HCT116 (cell line): ENCODE measurements at regions not wholly inside any gene's neighbourhood (a gene's known extent, or its start where the extent isn't known, plus 50 kb on each side); places are given as distances from the start of the nearest gene placed in this dataset.

Source experiments
- ATAC-seq: fragments of 200-7000 bp; cut with Tn5 transposase; 2 replicates; pipeline ENCODE4 v1.9.1; 2020; ENCODE audit warnings: mild to moderate bottlenecking, moderate library complexity
- BruUV-seq: library from RNA; stranded (reverse); fragments of 400-500 nt; replicated peaks from 2 replicates; lab custom pipeline; 2021; lab: Mats Ljungman, UMichigan
- CTCF ChIA-PET: fragments of 300-600 bp; sonication (Branson Sonifier 250); formaldehyde crosslinking; loops from one replicate; lab custom pipeline; 2021; ENCODE audit warnings: antibody characterized with exemption; lab: Charles Lee
- POLR2A ChIA-PET: fragments of 300-600, 350-600 bp; sonication (Branson Sonifier 250); formaldehyde crosslinking; loops from one replicate; lab custom pipeline; 2021; ENCODE audit warnings: antibody characterized with exemption; lab: Charles Lee
- RAD21 ChIA-PET, 2 experiments: fragments of 300-600 bp; sonication (Branson Sonifier 250); formaldehyde crosslinking; loops; one replicate each; lab custom pipeline; 2023; ENCODE audit warnings: low total read pairs in 2 of 2; ENCODE audit not compliant: uncharacterized antibody in 2 of 2, unreplicated experiment in 2 of 2, low non-redundant PET in 1 of 2; lab: Charles Lee
- DNase-seq: peaks from one replicate; pipeline ENCODE4 v3.0.0-alpha.2; 2010; ENCODE audit warnings: low read depth, low spot score
- H2AFZ ChIP-seq: fragments of 200-600 bp; shearing (Covaris generic), sonication (generic); 2 replicates; pipeline ENCODE4 v1.6.1; 2017; ENCODE audit warnings: low read depth, mixed run types, mixed read lengths, antibody characterized with exemption, low read length; ENCODE audit not compliant: poor library complexity, severe bottlenecking
- H3K27ac ChIP-seq: 2 replicates; pipeline ENCODE4 v1.5.1; 2012; ENCODE audit warnings: low read depth, low read length
- H3K27me3 ChIP-seq: fragments of 200-600 bp; sonication (generic); 2 replicates; pipeline ENCODE4 v1.6.1; 2016; ENCODE audit warnings: mixed run types, low read length, mixed read lengths; ENCODE audit not compliant: insufficient read depth
- H3K36me3 ChIP-seq, 2 experiments: fragments of 200-500 bp in 1 of 2; fragments of 200-600 bp in 1 of 2; sonication (Bioruptor generic) in 1 of 2; sonication (generic) in 1 of 2; 2 replicates each; pipeline versions ENCODE4 v1.5.1 to v1.6.1; 2014 to 2016; ENCODE audit warnings: low read length in 2 of 2, inconsistent platforms in 1 of 2, mixed read lengths in 1 of 2, mixed run types in 1 of 2; ENCODE audit not compliant: insufficient read depth in 2 of 2, control insufficient read depth in 1 of 2
- H3K4me1 ChIP-seq, 2 experiments: fragments of 200-600 bp in 1 of 2; sonication (generic) in 1 of 2; 2 replicates each; pipeline versions ENCODE4 v1.5.1 to v1.6.1; 2012 to 2017; ENCODE audit warnings: low read length in 2 of 2, inconsistent platforms in 1 of 2, mild to moderate bottlenecking in 1 of 2, mixed read lengths in 1 of 2, mixed run types in 1 of 2, moderate library complexity in 1 of 2; ENCODE audit not compliant: insufficient read depth in 2 of 2, control insufficient read depth in 1 of 2
- H3K4me2 ChIP-seq: fragments of 200-600 bp; sonication (generic); 2 replicates; pipeline ENCODE4 v1.6.1; 2017; ENCODE audit warnings: mixed run types, low read length, mixed read lengths
- H3K4me3 ChIP-seq, 2 experiments: fragments of 200-600 bp in 1 of 2; sonication (generic) in 1 of 2; replicated peaks in 1 of 2; 2 replicates each; pipeline ENCODE4 v1.5.1; 2011 to 2016; ENCODE audit warnings: low read length in 2 of 2, control low read depth in 1 of 2, low read depth in 1 of 2, mild to moderate bottlenecking in 1 of 2, mixed read lengths in 1 of 2, mixed run types in 1 of 2
- H3K79me2 ChIP-seq: fragments of 200-600 bp; sonication (generic); 2 replicates; pipeline ENCODE4 v1.6.1; 2017; ENCODE audit warnings: mild to moderate bottlenecking, mixed run types, low read length, moderate library complexity, mixed read lengths; ENCODE audit not compliant: insufficient read depth
- H3K9ac ChIP-seq: fragments of 200-600 bp; sonication (generic); 2 replicates; pipeline ENCODE4 v1.6.1; 2016; ENCODE audit warnings: low read length, mixed read lengths
- H3K9me2 ChIP-seq: fragments of 200-600 bp; sonication (generic), shearing (Covaris generic); 2 replicates; pipeline ENCODE4 v1.6.1; 2017; ENCODE audit warnings: mixed run types, mild to moderate bottlenecking, moderate library complexity; ENCODE audit not compliant: insufficient read depth
- H3K9me3 ChIP-seq, 2 experiments: fragments of 200-500 bp in 1 of 2; fragments of 200-600 bp in 1 of 2; sonication (Bioruptor generic) in 1 of 2; sonication (generic) in 1 of 2; 2 replicates each; pipeline ENCODE4 v1.6.1; 2014 to 2017; ENCODE audit warnings: low read length in 2 of 2, mixed read lengths in 2 of 2, inconsistent platforms in 1 of 2, low read depth in 1 of 2, mild to moderate bottlenecking in 1 of 2, mixed run types in 1 of 2, moderate library complexity in 1 of 2; ENCODE audit not compliant: control insufficient read depth in 1 of 2, insufficient read depth in 1 of 2
- H4K20me1 ChIP-seq: fragments of 200-600 bp; sonication (generic), shearing (Covaris generic); 2 replicates; pipeline ENCODE4 v1.6.1; 2017; ENCODE audit warnings: mixed run types, mild to moderate bottlenecking, moderate library complexity; ENCODE audit not compliant: insufficient read depth
- CEBPB ChIP-seq: IDR thresholded peaks from 2 replicates; pipeline ENCODE4 v1.6.1; 2012; ENCODE audit warnings: low read depth
- EZH2 ChIP-seq: fragments of 200-600 bp; sonication (generic); IDR thresholded peaks from 2 replicates; pipeline ENCODE4 v1.6.1; 2017; ENCODE audit warnings: antibody characterized with exemption, mixed run types
- EZH2phosphoT487 ChIP-seq: fragments of 200-600 bp; IDR thresholded peaks from 2 replicates; pipeline ENCODE4 v1.6.1; 2018; ENCODE audit warnings: antibody characterized with exemption, borderline replicate concordance
- FOSL1 ChIP-seq: IDR thresholded peaks from 2 replicates; pipeline ENCODE4 v1.6.1; 2012; ENCODE audit warnings: low read depth
- JUND ChIP-seq: IDR thresholded peaks from 2 replicates; pipeline ENCODE4 v1.6.1; 2012
- POLR2A ChIP-seq: IDR thresholded peaks from 2 replicates; pipeline ENCODE4 v1.7.0; 2011; ENCODE audit warnings: borderline replicate concordance; ENCODE audit not compliant: insufficient read depth, insufficient read length; ENCODE audit errors: extremely low read depth
- POLR2AphosphoS5 ChIP-seq: IDR thresholded peaks from 2 replicates; pipeline ENCODE4 v1.6.1; 2011; ENCODE audit warnings: mild to moderate bottlenecking, low read depth, low read length, moderate library complexity
- RAD21 ChIP-seq: IDR thresholded peaks from 2 replicates; pipeline ENCODE4 v1.6.1; 2012; ENCODE audit warnings: low read depth, mild to moderate bottlenecking
- SP1 ChIP-seq: IDR thresholded peaks from 2 replicates; pipeline ENCODE4 v1.6.1; 2012; ENCODE audit warnings: low read depth
- ZNF274 ChIP-seq: fragments of 200-500 bp; sonication (Bioruptor generic); IDR thresholded peaks from 2 replicates; pipeline ENCODE4 v1.6.1; 2014; ENCODE audit warnings: mild to moderate bottlenecking, low read depth, low read length, inconsistent platforms
- intact Hi-C: fragments of 100-400 bp; cut with micrococcal nuclease; formaldehyde crosslinking; loops from 2 replicates; pipeline ENCODE4 v1.10.0; 2022
- TF ChIP-seq, protein P1 (sequence below), 3 experiments: fragments of 200-600 bp in 1 of 3; sonication (generic) in 1 of 3; IDR thresholded peaks in 2 of 3; conservative IDR thresholded peaks in 1 of 3; 2 replicates each; pipeline ENCODE4 v1.5.1; 2012 to 2017; ENCODE audit warnings: low read depth in 2 of 3, low read length in 2 of 3, antibody characterized with exemption in 1 of 3, borderline replicate concordance in 1 of 3, control low read depth in 1 of 3, mild to moderate bottlenecking in 1 of 3, mixed read lengths in 1 of 3, mixed run types in 1 of 3, moderate library complexity in 1 of 3; ENCODE audit not compliant: insufficient read depth in 1 of 3

DNA sequence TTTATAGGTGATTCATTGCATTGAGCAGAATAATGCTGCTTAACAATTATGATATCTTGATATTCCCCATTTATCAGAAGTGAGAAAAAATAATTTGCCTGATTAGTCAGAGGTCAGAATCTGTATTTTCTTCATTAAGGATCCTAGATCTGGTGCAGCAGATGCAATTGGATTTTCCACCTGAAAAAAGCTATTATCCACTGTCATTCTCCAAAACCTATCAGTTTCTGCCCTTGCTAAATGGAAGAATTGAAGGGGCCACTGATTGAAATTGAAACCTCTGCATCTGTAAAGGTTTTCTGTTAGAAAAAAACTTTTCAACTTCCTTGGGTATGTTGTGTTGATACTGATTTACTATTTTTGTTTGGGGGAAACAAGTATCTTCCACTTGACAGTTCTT is 636.0 kb upstream of the NDST4 start:
- no peak for ATAC-seq

DNA sequence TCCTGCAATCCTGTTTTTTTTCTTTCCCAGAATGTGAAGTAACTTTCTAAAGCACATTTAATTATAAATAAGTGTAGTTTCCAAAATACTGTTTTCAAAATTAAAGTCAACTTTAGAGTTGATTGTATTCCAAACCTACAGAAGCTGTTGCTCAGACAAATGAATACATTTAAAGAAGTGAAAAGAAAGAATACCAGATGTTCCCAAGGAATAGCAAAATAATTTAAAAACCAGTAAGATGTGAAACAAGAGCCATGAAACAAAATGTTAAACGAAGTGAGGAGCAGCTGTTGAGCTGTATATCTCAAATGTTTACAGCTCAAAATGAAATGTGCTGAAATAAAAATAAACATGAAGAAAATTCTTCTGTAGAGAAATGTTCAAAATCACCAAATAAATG is 627.4 kb upstream of the NDST4 start:
- no TSS peak for BruUV-seq
- CTCF ChIA-PET = no interaction called here

More for the DNA sequence above, 636.0 kb upstream of the NDST4 start:
- TF ChIP-seq FOSL1 = no peak
- Histone ChIP-seq H3K27me3 (no peaks in the 10 kb centered on the region), H3K9me2 (no peaks in the 10 kb centered on the region), H3K36me3 (no peaks in the 10 kb centered on the region), H3K4me2 (no peak overlapping the region), H2AFZ (no peak overlapping the region), H3K79me2 (no peaks in the 10 kb centered on the region), H3K4me3 (no peak overlapping the region), H4K20me1 (no peaks in the 10 kb centered on the region), H3K9ac (no peak overlapping the region), H3K4me1 (no peaks in the 10 kb centered on the region), H3K27ac (no peak overlapping the region), H3K9me3 (no peaks in the 10 kb centered on the region)
- ChIA-PET RAD21 (no interaction called here), CTCF (no interaction called here), POLR2A (no interaction called here)
- BruUV-seq = no TSS peak
- DNase-seq = no peak
- intact Hi-C loops = no loop called here

More for the DNA sequence above, 627.4 kb upstream of the NDST4 start:
- H4K20me1 ChIP-seq = no peaks in the 10 kb centered on the region
- no peak overlapping the region for H3K4me2 ChIP-seq
- H3K27ac ChIP-seq = no peak overlapping the region
- no peak overlapping the region for H3K9ac ChIP-seq
- no peaks in the 10 kb centered on the region for H3K9me3 ChIP-seq
- no peaks in the 10 kb centered on the region for H3K27me3 ChIP-seq
- H3K36me3 ChIP-seq = no peaks in the 10 kb centered on the region
- H3K9me2 ChIP-seq = no peaks in the 10 kb centered on the region
- intact Hi-C loops = no loop called here
- DNase-seq = no peak
- no peaks in the 10 kb centered on the region for H3K4me1 ChIP-seq
- H2AFZ ChIP-seq = no peak overlapping the region
- no peak for TF ChIP-seq POLR2AphosphoS5
- TF ChIP-seq SP1 = no peak
- no peak for TF ChIP-seq JUND
- no peak for TF ChIP-seq CEBPB
- no peak for TF ChIP-seq RAD21
- TF ChIP-seq, protein P1, sequence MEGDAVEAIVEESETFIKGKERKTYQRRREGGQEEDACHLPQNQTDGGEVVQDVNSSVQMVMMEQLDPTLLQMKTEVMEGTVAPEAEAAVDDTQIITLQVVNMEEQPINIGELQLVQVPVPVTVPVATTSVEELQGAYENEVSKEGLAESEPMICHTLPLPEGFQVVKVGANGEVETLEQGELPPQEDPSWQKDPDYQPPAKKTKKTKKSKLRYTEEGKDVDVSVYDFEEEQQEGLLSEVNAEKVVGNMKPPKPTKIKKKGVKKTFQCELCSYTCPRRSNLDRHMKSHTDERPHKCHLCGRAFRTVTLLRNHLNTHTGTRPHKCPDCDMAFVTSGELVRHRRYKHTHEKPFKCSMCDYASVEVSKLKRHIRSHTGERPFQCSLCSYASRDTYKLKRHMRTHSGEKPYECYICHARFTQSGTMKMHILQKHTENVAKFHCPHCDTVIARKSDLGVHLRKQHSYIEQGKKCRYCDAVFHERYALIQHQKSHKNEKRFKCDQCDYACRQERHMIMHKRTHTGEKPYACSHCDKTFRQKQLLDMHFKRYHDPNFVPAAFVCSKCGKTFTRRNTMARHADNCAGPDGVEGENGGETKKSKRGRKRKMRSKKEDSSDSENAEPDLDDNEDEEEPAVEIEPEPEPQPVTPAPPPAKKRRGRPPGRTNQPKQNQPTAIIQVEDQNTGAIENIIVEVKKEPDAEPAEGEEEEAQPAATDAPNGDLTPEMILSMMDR (IDR thresholded peaks at IDR 0.05 in 2 of 3, conservative IDR thresholded peaks at IDR 0.05 in 1 of 3; ENCODE audit: borderline replicate concordance in 1 of 3, insufficient read depth in 1 of 3, low read depth in 2 of 3, low read length in 2 of 3) = no peak
- TF ChIP-seq EZH2phosphoT487 = no peak
- TF ChIP-seq ZNF274 = no peak
- no peak for TF ChIP-seq POLR2A
- TF ChIP-seq EZH2 = no peak
- TF ChIP-seq, all 23 proteins: peak for 0
- Histone ChIP-seq H3K4me3 (no peak overlapping the region), H3K79me2 (no peaks in the 10 kb centered on the region)
- ChIA-PET RAD21 (no interaction called here), POLR2A (no interaction called here)
- ATAC-seq = no peak
